Adrenal gland (tissue), 5 donors: ENCODE measurements at regions not wholly inside any gene's neighbourhood (a gene's known extent, or its start where the extent isn't known, plus 50 kb on each side); places are given as distances from the start of the nearest gene placed in this dataset.

Experiments
- CTCF ChIP-seq, 6 experiments: fragments of 450-650 bp in 4 of 6; fragments of 200-600 bp in 2 of 6; sonication (generic) in 1 of 6; IDR thresholded peaks; 1 replicate in 5 of 6; 2 replicates in 1 of 6; pipeline versions ENCODE4 v1.5.1 to v1.8.0; 2016 to 2021; ENCODE audit warnings: antibody characterized with exemption in 6 of 6, mild to moderate bottlenecking in 2 of 6, moderate library complexity in 1 of 6
- POLR2A ChIP-seq, 2 donors: fragments of 450-650 bp; IDR thresholded peaks; one replicate each; pipeline ENCODE4 v1.6.1; 2017; ENCODE audit warnings: antibody characterized with exemption in 2 of 2, mild to moderate bottlenecking in 2 of 2, moderate library complexity in 1 of 2
- donor health status: DM: no; HTN: no; CAD: no.

GRCh38 chr11:127114035-127114434, 113.5 kb upstream of the KIRREL3 start:
- TF ChIP-seq CTCF (IDR thresholded peaks at IDR 0.05) (no peak), POLR2A (IDR thresholded peaks at IDR 0.05) (no peak)
